ENCODE measurements at regions not wholly inside any gene's neighbourhood (a gene's known extent, or its start where the extent isn't known, plus 50 kb on each side); places are given as distances from the start of the nearest gene placed in this dataset.

- no peak for TF ChIP-seq POLR2A (IDR thresholded peaks at IDR 0.05)
- TF ChIP-seq, protein P1, sequence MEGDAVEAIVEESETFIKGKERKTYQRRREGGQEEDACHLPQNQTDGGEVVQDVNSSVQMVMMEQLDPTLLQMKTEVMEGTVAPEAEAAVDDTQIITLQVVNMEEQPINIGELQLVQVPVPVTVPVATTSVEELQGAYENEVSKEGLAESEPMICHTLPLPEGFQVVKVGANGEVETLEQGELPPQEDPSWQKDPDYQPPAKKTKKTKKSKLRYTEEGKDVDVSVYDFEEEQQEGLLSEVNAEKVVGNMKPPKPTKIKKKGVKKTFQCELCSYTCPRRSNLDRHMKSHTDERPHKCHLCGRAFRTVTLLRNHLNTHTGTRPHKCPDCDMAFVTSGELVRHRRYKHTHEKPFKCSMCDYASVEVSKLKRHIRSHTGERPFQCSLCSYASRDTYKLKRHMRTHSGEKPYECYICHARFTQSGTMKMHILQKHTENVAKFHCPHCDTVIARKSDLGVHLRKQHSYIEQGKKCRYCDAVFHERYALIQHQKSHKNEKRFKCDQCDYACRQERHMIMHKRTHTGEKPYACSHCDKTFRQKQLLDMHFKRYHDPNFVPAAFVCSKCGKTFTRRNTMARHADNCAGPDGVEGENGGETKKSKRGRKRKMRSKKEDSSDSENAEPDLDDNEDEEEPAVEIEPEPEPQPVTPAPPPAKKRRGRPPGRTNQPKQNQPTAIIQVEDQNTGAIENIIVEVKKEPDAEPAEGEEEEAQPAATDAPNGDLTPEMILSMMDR (IDR thresholded peaks at IDR 0.05), result no peak
Observed at GRCh38 chr12:71335151-71335962, 104.2 kb upstream of the LGR5 start.
